ENCODE measurements at regions not wholly inside any gene's neighbourhood (a gene's known extent, or its start where the extent isn't known, plus 50 kb on each side); places are given as distances from the start of the nearest gene placed in this dataset.

DNA sequence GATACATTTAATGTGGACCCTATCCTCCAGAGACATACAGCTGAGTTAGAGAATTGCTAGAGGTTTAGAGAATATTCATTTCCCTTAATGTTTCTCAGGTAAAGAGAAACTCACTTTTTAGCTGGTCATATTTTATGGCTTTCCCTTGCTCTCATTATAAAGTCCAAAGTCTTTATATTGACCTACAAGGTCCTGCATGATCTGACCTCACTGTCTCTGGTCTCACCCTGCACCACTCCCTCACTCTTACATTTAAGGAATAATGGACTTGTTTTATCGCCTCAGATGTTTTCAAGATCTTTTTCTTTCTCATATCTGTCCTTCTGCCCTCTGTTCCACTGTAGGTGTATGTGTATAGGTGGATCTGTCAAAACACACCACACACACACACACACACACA is 597.3 kb downstream of the PLCL1 start:
- no peak for ATAC-seq
- Histone ChIP-seq H3K4me1 (ENCODE audit: insufficient read depth, low read length) (no peaks in the 10 kb centered on the region), H3K27ac (ENCODE audit: low read length) (no peak overlapping the region), H3K36me3 (ENCODE audit: low read depth, low read length) (no peaks in the 10 kb centered on the region), H3K9ac (ENCODE audit: low read length) (no peak overlapping the region), H4K20me1 (ENCODE audit: low read length) (no peaks in the 10 kb centered on the region), H3K27me3 (ENCODE audit: low read length) (peaks cover 27% of the 10 kb centered on the region), H3K9me2 (replicated peaks; ENCODE audit: low read length) (no peaks in the 10 kb centered on the region), H3F3A (ENCODE audit: low read length, unreplicated experiment) (no peaks in the 10 kb centered on the region), H3K4me2 (ENCODE audit: low read length) (no peak overlapping the region), H2AFZ (ENCODE audit: low read length) (no peak overlapping the region), H3K9me3 (ENCODE audit: low read length) (no peaks in the 10 kb centered on the region), H3K4me3 (ENCODE audit: low read length) (no peak overlapping the region), H3K79me2 (ENCODE audit: low read length) (no peaks in the 10 kb centered on the region)
- intact Hi-C loops (cut with micrococcal nuclease) = no loop called here
- CTCF ChIA-PET = no interaction called here
- BruUV-seq (replicated peaks) = no TSS peak
- TF ChIP-seq EZH2 (IDR thresholded peaks at IDR 0.05; ENCODE audit: low read length, unreplicated experiment) = no peak
- TF ChIP-seq, protein P1, sequence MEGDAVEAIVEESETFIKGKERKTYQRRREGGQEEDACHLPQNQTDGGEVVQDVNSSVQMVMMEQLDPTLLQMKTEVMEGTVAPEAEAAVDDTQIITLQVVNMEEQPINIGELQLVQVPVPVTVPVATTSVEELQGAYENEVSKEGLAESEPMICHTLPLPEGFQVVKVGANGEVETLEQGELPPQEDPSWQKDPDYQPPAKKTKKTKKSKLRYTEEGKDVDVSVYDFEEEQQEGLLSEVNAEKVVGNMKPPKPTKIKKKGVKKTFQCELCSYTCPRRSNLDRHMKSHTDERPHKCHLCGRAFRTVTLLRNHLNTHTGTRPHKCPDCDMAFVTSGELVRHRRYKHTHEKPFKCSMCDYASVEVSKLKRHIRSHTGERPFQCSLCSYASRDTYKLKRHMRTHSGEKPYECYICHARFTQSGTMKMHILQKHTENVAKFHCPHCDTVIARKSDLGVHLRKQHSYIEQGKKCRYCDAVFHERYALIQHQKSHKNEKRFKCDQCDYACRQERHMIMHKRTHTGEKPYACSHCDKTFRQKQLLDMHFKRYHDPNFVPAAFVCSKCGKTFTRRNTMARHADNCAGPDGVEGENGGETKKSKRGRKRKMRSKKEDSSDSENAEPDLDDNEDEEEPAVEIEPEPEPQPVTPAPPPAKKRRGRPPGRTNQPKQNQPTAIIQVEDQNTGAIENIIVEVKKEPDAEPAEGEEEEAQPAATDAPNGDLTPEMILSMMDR (conservative IDR thresholded peaks at IDR 0.05; ENCODE audit: low read depth, low read length) = no peak
- TF ChIP-seq EZH2phosphoT487 (IDR thresholded peaks at IDR 0.05; ENCODE audit: borderline replicate concordance, low read length) = no peak
- no peak for DNase-seq
- POLR2A ChIA-PET (ENCODE audit: unreplicated experiment) = no interaction called here

DNA sequence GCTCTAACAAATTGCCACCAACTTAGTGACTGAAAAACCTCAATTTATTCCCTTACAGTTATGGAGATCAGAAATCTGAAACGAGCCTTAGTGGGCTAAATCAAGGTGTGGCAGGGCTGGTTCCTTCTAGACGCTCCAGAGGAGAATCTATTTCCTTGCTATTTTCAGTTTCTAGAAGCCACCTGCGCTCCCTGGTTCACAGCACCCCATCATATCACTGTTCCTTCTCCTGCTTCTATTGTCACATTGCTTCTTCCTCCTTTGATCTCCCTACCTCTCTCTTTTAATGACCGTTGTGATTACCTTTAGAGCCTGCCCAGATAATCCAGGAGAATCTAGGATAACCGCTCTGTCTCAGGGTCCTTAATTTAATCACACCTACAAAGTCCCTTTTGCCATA is 596.6 kb downstream of the PLCL1 start:
- no peak for ATAC-seq
- no peak for DNase-seq
- Histone ChIP-seq H3K4me1 (ENCODE audit: insufficient read depth, low read length) (no peaks in the 10 kb centered on the region), H3K9me2 (replicated peaks; ENCODE audit: low read length) (no peaks in the 10 kb centered on the region), H3F3A (ENCODE audit: low read length, unreplicated experiment) (no peaks in the 10 kb centered on the region), H3K36me3 (ENCODE audit: low read depth, low read length) (no peaks in the 10 kb centered on the region), H4K20me1 (ENCODE audit: low read length) (no peaks in the 10 kb centered on the region), H2AFZ (ENCODE audit: low read length) (no peak overlapping the region), H3K27me3 (ENCODE audit: low read length) (peaks cover 27% of the 10 kb centered on the region), H3K9ac (ENCODE audit: low read length) (no peak overlapping the region), H3K27ac (ENCODE audit: low read length) (no peak overlapping the region), H3K4me2 (ENCODE audit: low read length) (no peak overlapping the region), H3K4me3 (ENCODE audit: low read length) (no peak overlapping the region), H3K79me2 (ENCODE audit: low read length) (no peaks in the 10 kb centered on the region), H3K9me3 (ENCODE audit: low read length) (no peaks in the 10 kb centered on the region)
- BruUV-seq (replicated peaks) = no TSS peak
- TF ChIP-seq EZH2 (IDR thresholded peaks at IDR 0.05; ENCODE audit: low read length, unreplicated experiment) (no peak), EZH2phosphoT487 (IDR thresholded peaks at IDR 0.05; ENCODE audit: borderline replicate concordance, low read length) (no peak)
- TF ChIP-seq, protein P1 (conservative IDR thresholded peaks at IDR 0.05; ENCODE audit: low read depth, low read length) = no peak
- intact Hi-C loops (cut with micrococcal nuclease) = no loop called here
- CTCF ChIA-PET = no interaction called here
- POLR2A ChIA-PET (ENCODE audit: unreplicated experiment) = no interaction called here

DNA sequence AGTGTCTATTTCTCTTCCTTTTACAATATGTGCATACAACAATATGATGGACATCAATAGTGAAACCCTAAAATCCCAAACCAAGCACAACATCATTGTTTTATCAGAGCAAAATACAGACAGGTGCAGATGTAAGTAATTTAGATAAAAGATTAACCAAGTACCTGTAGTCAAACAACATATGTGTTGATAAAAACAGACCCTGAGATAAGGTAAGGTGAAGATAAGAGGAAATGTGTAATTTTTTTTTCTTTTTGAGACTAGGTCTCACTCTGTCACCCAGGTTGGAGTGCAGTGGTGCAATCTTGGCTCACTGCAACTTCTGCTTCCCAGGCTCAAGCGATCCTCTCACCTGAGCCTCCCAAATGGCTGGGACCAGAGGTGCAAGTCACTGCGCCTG is 589.8 kb downstream of the PLCL1 start:
- TF ChIP-seq, protein P1 (conservative IDR thresholded peaks at IDR 0.05; ENCODE audit: low read depth, low read length) = no peak
- TF ChIP-seq EZH2phosphoT487 (IDR thresholded peaks at IDR 0.05; ENCODE audit: borderline replicate concordance, low read length) = no peak
- no peak for TF ChIP-seq EZH2 (IDR thresholded peaks at IDR 0.05; ENCODE audit: low read length, unreplicated experiment)
- POLR2A ChIA-PET (ENCODE audit: unreplicated experiment) = no interaction called here
- no peak for ATAC-seq

More for the DNA sequence above, 589.8 kb downstream of the PLCL1 start:
- Histone ChIP-seq H3K9ac (ENCODE audit: low read length) (no peak overlapping the region), H3K27me3 (ENCODE audit: low read length) (peaks cover 9% of the 10 kb centered on the region), H3K36me3 (ENCODE audit: low read depth, low read length) (no peaks in the 10 kb centered on the region), H3K9me2 (replicated peaks; ENCODE audit: low read length) (no peaks in the 10 kb centered on the region), H3K79me2 (ENCODE audit: low read length) (no peaks in the 10 kb centered on the region), H2AFZ (ENCODE audit: low read length) (no peak overlapping the region), H3K4me1 (ENCODE audit: insufficient read depth, low read length) (no peaks in the 10 kb centered on the region), H3K4me2 (ENCODE audit: low read length) (no peak overlapping the region), H3K4me3 (ENCODE audit: low read length) (no peak overlapping the region), H3F3A (ENCODE audit: low read length, unreplicated experiment) (no peaks in the 10 kb centered on the region), H3K27ac (ENCODE audit: low read length) (no peak overlapping the region), H4K20me1 (ENCODE audit: low read length) (no peaks in the 10 kb centered on the region), H3K9me3 (ENCODE audit: low read length) (no peaks in the 10 kb centered on the region)
- no TSS peak for BruUV-seq (replicated peaks)
- no peak for DNase-seq
- CTCF ChIA-PET = no interaction called here
- intact Hi-C loops (cut with micrococcal nuclease) = no loop called here

All from PC-3 (cell line).